ENCODE measurements at regions not wholly inside any gene's neighbourhood (a gene's known extent, or its start where the extent isn't known, plus 50 kb on each side); places are given as distances from the start of the nearest gene placed in this dataset.

- TF ChIP-seq ZNF672 (CRISPR knock-in tag; IDR thresholded peaks at IDR 0.05) (no peak), TRIM24 (CRISPR knock-in tag; IDR thresholded peaks at IDR 0.05) (no peak), DMAP1 (CRISPR knock-in tag; IDR thresholded peaks at IDR 0.05) (no peak), ZEB1 (IDR thresholded peaks at IDR 0.05; ENCODE audit: insufficient replicate concordance, low read depth) (no peak), ZNF704 (CRISPR knock-in tag; IDR thresholded peaks at IDR 0.05; ENCODE audit: borderline replicate concordance) (no peak), HOXA3 (CRISPR knock-in tag; IDR thresholded peaks at IDR 0.05) (peak; percentile 38), ESRRA (CRISPR knock-in tag; IDR thresholded peaks at IDR 0.05; ENCODE audit: low read depth) (no peak; the same call in 1 of the 2 replicates), TFDP2 (CRISPR knock-in tag; IDR thresholded peaks at IDR 0.05) (no peak), NFRKB (IDR thresholded peaks at IDR 0.05) (no peak), ATRX (CRISPR knock-in tag; IDR thresholded peaks at IDR 0.05; ENCODE audit: borderline replicate concordance) (no peak), NCOR1 (IDR thresholded peaks at IDR 0.05; ENCODE audit: borderline replicate concordance, low read length) (no peak), ZNF235 (CRISPR knock-in tag; IDR thresholded peaks at IDR 0.05; ENCODE audit: borderline replicate concordance) (no peak), ZFX (CRISPR knock-in tag; IDR thresholded peaks at IDR 0.05; ENCODE audit: low read depth) (peak; percentile 49; the same call in 1 of the 2 replicates), GABPB1 (CRISPR knock-in tag; IDR thresholded peaks at IDR 0.05) (peak; percentile 44), NR1H2 (CRISPR knock-in tag; IDR thresholded peaks at IDR 0.05; ENCODE audit: borderline replicate concordance, low read depth) (no peak), ZKSCAN8 (CRISPR knock-in tag; IDR thresholded peaks at IDR 0.05; ENCODE audit: borderline replicate concordance) (no peak), MYPOP (CRISPR knock-in tag; IDR thresholded peaks at IDR 0.05) (no peak), ZNF12 (CRISPR knock-in tag; IDR thresholded peaks at IDR 0.05) (no peak), ZNF891 (CRISPR knock-in tag; IDR thresholded peaks at IDR 0.05) (no peak), ZNF510 (CRISPR knock-in tag; IDR thresholded peaks at IDR 0.05; ENCODE audit: low read depth) (no peak), MXD3 (CRISPR knock-in tag; IDR thresholded peaks at IDR 0.05) (no peak), GPN1 (CRISPR knock-in tag; IDR thresholded peaks at IDR 0.05; ENCODE audit: borderline replicate concordance) (no peak)
- TF ChIP-seq, protein P1, sequence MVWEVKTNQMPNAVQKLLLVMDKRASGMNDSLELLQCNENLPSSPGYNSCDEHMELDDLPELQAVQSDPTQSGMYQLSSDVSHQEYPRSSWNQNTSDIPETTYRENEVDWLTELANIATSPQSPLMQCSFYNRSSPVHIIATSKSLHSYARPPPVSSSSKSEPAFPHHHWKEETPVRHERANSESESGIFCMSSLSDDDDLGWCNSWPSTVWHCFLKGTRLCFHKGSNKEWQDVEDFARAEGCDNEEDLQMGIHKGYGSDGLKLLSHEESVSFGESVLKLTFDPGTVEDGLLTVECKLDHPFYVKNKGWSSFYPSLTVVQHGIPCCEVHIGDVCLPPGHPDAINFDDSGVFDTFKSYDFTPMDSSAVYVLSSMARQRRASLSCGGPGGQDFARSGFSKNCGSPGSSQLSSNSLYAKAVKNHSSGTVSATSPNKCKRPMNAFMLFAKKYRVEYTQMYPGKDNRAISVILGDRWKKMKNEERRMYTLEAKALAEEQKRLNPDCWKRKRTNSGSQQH (CRISPR knock-in tag; IDR thresholded peaks at IDR 0.05; ENCODE audit: low read depth), result no peak
- TF ChIP-seq, protein P2, sequence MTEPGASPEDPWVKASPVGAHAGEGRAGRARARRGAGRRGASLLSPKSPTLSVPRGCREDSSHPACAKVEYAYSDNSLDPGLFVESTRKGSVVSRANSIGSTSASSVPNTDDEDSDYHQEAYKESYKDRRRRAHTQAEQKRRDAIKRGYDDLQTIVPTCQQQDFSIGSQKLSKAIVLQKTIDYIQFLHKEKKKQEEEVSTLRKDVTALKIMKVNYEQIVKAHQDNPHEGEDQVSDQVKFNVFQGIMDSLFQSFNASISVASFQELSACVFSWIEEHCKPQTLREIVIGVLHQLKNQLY (CRISPR knock-in tag; IDR thresholded peaks at IDR 0.05), result peak; percentile 93
- TF ChIP-seq, protein P3, sequence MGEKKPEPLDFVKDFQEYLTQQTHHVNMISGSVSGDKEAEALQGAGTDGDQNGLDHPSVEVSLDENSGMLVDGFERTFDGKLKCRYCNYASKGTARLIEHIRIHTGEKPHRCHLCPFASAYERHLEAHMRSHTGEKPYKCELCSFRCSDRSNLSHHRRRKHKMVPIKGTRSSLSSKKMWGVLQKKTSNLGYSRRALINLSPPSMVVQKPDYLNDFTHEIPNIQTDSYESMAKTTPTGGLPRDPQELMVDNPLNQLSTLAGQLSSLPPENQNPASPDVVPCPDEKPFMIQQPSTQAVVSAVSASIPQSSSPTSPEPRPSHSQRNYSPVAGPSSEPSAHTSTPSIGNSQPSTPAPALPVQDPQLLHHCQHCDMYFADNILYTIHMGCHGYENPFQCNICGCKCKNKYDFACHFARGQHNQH (CRISPR knock-in tag; IDR thresholded peaks at IDR 0.05), result no peak
Measured at GRCh38 chrX:44705817-44706551, 137.8 kb upstream of the DUSP21 start (continued).

All from HepG2 (cell line).